Endothelial cell of umbilical vein (primary cell): ENCODE measurements at regions not wholly inside any gene's neighbourhood (a gene's known extent, or its start where the extent isn't known, plus 50 kb on each side); places are given as distances from the start of the nearest gene placed in this dataset.
"Not testable (repeated sequence)": the region's sequence is repeated elsewhere in the genome, so short reads cannot be mapped to it uniquely, and the experiment has no call there.

ENCODE experiments used
- BruUV-seq: library from RNA; stranded (reverse); fragments of 400-500 nt; replicated peaks from 2 replicates; lab custom pipeline; 2021; lab: Mats Ljungman, UMichigan
- CTCF ChIA-PET: fragments of 300-600, 350-600 bp; sonication (Branson Sonifier 250); formaldehyde crosslinking; loops from one replicate; lab custom pipeline; 2021; ENCODE audit warnings: antibody characterized with exemption, inconsistent platforms; lab: Charles Lee
- POLR2A ChIA-PET: fragments of 300-600, 350-600 bp; sonication (Branson Sonifier 250); formaldehyde crosslinking; loops from one replicate; lab custom pipeline; 2021; ENCODE audit warnings: antibody characterized with exemption, inconsistent platforms; lab: Charles Lee
- DNase-seq: peaks from one replicate; pipeline ENCODE4 v3.0.0-alpha.2; 2011; ENCODE audit warnings: low read depth, low spot score
- FAIRE-seq: peaks from 2 replicates; lab custom pipeline; 2011; peaks lifted over from hg19 to GRCh38; lab: Jason Lieb, UNC
- H2AFZ ChIP-seq: 2 replicates; pipeline ENCODE4 v1.6.0; 2012; ENCODE audit warnings: low read depth, low read length, control low read depth, inconsistent platforms
- H3K27ac ChIP-seq: 2 replicates; pipeline ENCODE4 v1.5.1; 2011; ENCODE audit warnings: low read depth, mild to moderate bottlenecking, control low read depth, low read length, moderate library complexity; ENCODE audit not compliant: insufficient read depth
- H3K27me3 ChIP-seq, 2 experiments: 2 replicates each; pipeline versions ENCODE4 v1.6.0 to v1.6.1; 2011; ENCODE audit warnings: low read length in 2 of 2, mixed read lengths in 1 of 2; ENCODE audit not compliant: control insufficient read depth in 2 of 2, insufficient read depth in 2 of 2
- H3K36me3 ChIP-seq, 2 experiments: 2 replicates in 1 of 2; 3 replicates in 1 of 2; pipeline ENCODE4 v1.5.1; 2011; ENCODE audit warnings: low read length in 2 of 2, mild to moderate bottlenecking in 1 of 2, moderate library complexity in 1 of 2; ENCODE audit not compliant: control insufficient read depth in 2 of 2, insufficient read depth in 2 of 2; ENCODE audit errors: extremely low read depth in 1 of 2
- H3K4me1 ChIP-seq: 3 replicates; pipeline ENCODE4 v1.5.1; 2011; ENCODE audit warnings: mild to moderate bottlenecking, low read length; ENCODE audit not compliant: control insufficient read depth, insufficient read depth; ENCODE audit errors: extremely low read depth
- H3K4me2 ChIP-seq: 2 replicates; pipeline ENCODE4 v1.6.1; 2011; ENCODE audit warnings: low read length, control low read depth, mixed read lengths; ENCODE audit not compliant: insufficient read depth
- H3K4me3 ChIP-seq, 3 experiments: fragments of 200-600 bp in 1 of 3; sonication (generic), shearing (Covaris generic) in 1 of 3; replicated peaks in 1 of 3; 2 replicates each; pipeline ENCODE4 v1.5.1; 2011 to 2016; ENCODE audit warnings: control low read depth in 3 of 3, low read length in 3 of 3, mild to moderate bottlenecking in 2 of 3, inconsistent platforms in 1 of 3, low read depth in 1 of 3, moderate library complexity in 1 of 3; ENCODE audit not compliant: insufficient read depth in 1 of 3
- H3K79me2 ChIP-seq: 2 replicates; pipeline ENCODE4 v1.6.0; 2012; ENCODE audit warnings: low read length, inconsistent platforms; ENCODE audit not compliant: control insufficient read depth, insufficient read depth
- H3K9ac ChIP-seq: replicated peaks from 2 replicates; pipeline ENCODE3; 2011; ENCODE audit warnings: low read length, control low read depth; ENCODE audit not compliant: insufficient read depth; ENCODE audit errors: extremely low read depth
- H3K9me1 ChIP-seq: replicated peaks from 3 replicates; pipeline ENCODE4 v1.6.0; 2011; ENCODE audit warnings: mild to moderate bottlenecking, low read length; ENCODE audit not compliant: control insufficient read depth, insufficient read depth; ENCODE audit errors: extremely low read depth
- H3K9me3 ChIP-seq: replicated peaks from 2 replicates; pipeline ENCODE4 v1.5.1; 2012; ENCODE audit warnings: low read length, inconsistent platforms; ENCODE audit not compliant: control insufficient read depth, insufficient read depth
- H4K20me1 ChIP-seq: replicated peaks from 2 replicates; pipeline ENCODE3; 2011; ENCODE audit warnings: mild to moderate bottlenecking, low read length; ENCODE audit not compliant: control insufficient read depth, insufficient read depth; ENCODE audit errors: extremely low read depth
- dilution Hi-C: fragments of 300-500 bp; cut with MboI; formaldehyde crosslinking; loops from one replicate; pipeline ENCODE4 v1.15.0; 2019; ENCODE audit warnings: low sequenced_read_pairs; ENCODE audit not compliant: extremely low pct_ligation_motif_present
- intact Hi-C: fragments of 100-400 bp; cut with micrococcal nuclease; formaldehyde crosslinking; loops from one replicate; pipeline ENCODE4 v1.10.0; 2022

GRCh38 chr6:58351619-58352018, 1034.2 kb downstream of the PRIM2 start:
- H3K4me1 ChIP-seq, H3K79me2 ChIP-seq, H3K4me3 ChIP-seq, H3K4me2 ChIP-seq, H3K36me3 ChIP-seq, BruUV-seq, H3K27me3 ChIP-seq, DNase-seq, H3K27ac ChIP-seq, intact Hi-C loops, H3K9me1 ChIP-seq, H2AFZ ChIP-seq, H3K9ac ChIP-seq, H3K9me3 ChIP-seq, H4K20me1 ChIP-seq, POLR2A ChIA-PET, CTCF ChIA-PET, dilution Hi-C loops: not testable (repeated sequence)
- FAIRE-seq: peak; percentile 68

GRCh38 chr6:58358452-58358851, 1041.0 kb downstream of the PRIM2 start:
- H2AFZ ChIP-seq, H3K27me3 ChIP-seq, H3K79me2 ChIP-seq, H3K27ac ChIP-seq, POLR2A ChIA-PET, dilution Hi-C loops, BruUV-seq, intact Hi-C loops, FAIRE-seq, H3K9me3 ChIP-seq, H4K20me1 ChIP-seq, H3K4me3 ChIP-seq, H3K4me1 ChIP-seq, H3K36me3 ChIP-seq, H3K9ac ChIP-seq, H3K4me2 ChIP-seq, CTCF ChIA-PET, H3K9me1 ChIP-seq, DNase-seq: not testable (repeated sequence)

GRCh38 chr6:58365856-58366255, 1048.4 kb downstream of the PRIM2 start:
- H4K20me1 ChIP-seq, intact Hi-C loops, H3K4me3 ChIP-seq, FAIRE-seq, H2AFZ ChIP-seq, CTCF ChIA-PET, H3K4me2 ChIP-seq, H3K27ac ChIP-seq, dilution Hi-C loops, H3K9ac ChIP-seq, H3K9me3 ChIP-seq, POLR2A ChIA-PET, DNase-seq, BruUV-seq, H3K79me2 ChIP-seq, H3K36me3 ChIP-seq, H3K4me1 ChIP-seq, H3K27me3 ChIP-seq, H3K9me1 ChIP-seq: not testable (repeated sequence)

- H3K4me3 ChIP-seq, POLR2A ChIA-PET, H3K27me3 ChIP-seq, H3K27ac ChIP-seq, H2AFZ ChIP-seq, H3K9ac ChIP-seq, H3K4me1 ChIP-seq, DNase-seq, H3K9me1 ChIP-seq, CTCF ChIA-PET, H4K20me1 ChIP-seq, H3K36me3 ChIP-seq, H3K9me3 ChIP-seq, intact Hi-C loops, BruUV-seq, H3K79me2 ChIP-seq, FAIRE-seq, H3K4me2 ChIP-seq, dilution Hi-C loops: not testable (repeated sequence)
Observed at GRCh38 chr6:58406659-58407058, 1089.2 kb downstream of the PRIM2 start.
